Stimulated activated naive CD8-positive, alpha-beta T cell treated with anti-CD3 and anti-CD28 coated beads, Interleukin-15, Interleukin-2, amounts not matched to agents 100 ng/mL and 50 ng/mL, for 24 hours (primary cell): ENCODE measurements at regions not wholly inside any gene's neighbourhood (a gene's known extent, or its start where the extent isn't known, plus 50 kb on each side); places are given as distances from the start of the nearest gene placed in this dataset.

Source experiments
- H3K27ac Mint-ChIP-seq: one replicate; pipeline ENCODE4 v1.8.0; 2021; ENCODE audit warnings: mild to moderate bottlenecking, mixed read lengths
- H3K27me3 Mint-ChIP-seq: one replicate; pipeline ENCODE4 v1.8.0; 2021; ENCODE audit warnings: mixed read lengths
- H3K36me3 Mint-ChIP-seq: one replicate; pipeline ENCODE4 v1.8.0; 2021; ENCODE audit warnings: low read depth, mixed read lengths
- H3K4me1 Mint-ChIP-seq: one replicate; pipeline ENCODE4 v1.8.0; 2021; ENCODE audit warnings: low read depth, mixed read lengths
- H3K4me3 Mint-ChIP-seq: one replicate; pipeline ENCODE4 v1.8.0; 2021; ENCODE audit warnings: mild to moderate bottlenecking, mixed read lengths
- H3K9me3 Mint-ChIP-seq: one replicate; pipeline ENCODE4 v1.8.0; 2021; ENCODE audit warnings: mixed read lengths

DNA sequence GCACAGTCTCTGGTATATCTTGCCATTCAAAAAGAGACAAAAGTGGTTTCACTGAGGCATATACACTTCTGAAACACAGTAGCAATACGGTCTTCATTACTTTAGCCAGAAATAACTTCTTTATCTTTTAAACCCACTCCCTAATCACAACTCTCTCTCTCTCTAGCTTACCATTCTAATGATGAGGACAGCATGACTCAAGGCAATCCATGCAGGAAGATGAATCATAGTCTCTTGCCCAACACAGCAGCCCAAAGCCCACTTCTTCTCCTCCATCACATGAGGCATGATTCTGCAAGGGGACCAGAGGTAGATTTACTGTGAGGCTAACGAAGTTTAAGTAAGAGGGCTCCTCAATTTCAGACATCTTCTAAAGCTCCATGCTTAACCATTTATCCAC is 285.0 kb upstream of the NR5A2 start:
- no peak overlapping the region for H3K27ac Mint-ChIP-seq
- H3K36me3 Mint-ChIP-seq, result no peaks in the 10 kb centered on the region
- H3K4me3 Mint-ChIP-seq, result no peak overlapping the region
- no peaks in the 10 kb centered on the region for H3K4me1 Mint-ChIP-seq
- H3K27me3 Mint-ChIP-seq, result peaks cover 25% of the 10 kb centered on the region
- no peaks in the 10 kb centered on the region for H3K9me3 Mint-ChIP-seq

DNA sequence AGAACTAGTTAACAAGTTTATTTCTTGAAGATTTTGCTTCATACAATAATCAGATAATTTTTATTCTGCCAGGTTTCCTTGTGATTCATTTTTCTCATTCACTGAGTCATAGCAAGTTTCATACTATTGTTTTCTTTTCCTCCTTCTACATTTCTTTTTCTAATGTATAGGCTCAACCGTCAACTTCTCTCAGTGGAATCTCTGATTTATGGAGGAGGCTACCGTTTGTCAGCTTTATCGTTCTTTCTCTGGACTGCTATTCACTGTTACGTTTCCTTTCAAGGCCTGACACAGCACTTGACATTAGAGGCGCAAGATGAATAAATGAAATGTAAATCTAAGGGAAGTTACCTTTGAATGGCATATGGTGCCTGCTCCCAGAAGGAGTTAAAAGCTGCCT is 284.3 kb upstream of the NR5A2 start:
- no peak overlapping the region for H3K27ac Mint-ChIP-seq
- no peak overlapping the region for H3K4me3 Mint-ChIP-seq
- peaks cover 27% of the 10 kb centered on the region for H3K27me3 Mint-ChIP-seq
- H3K36me3 Mint-ChIP-seq, result no peaks in the 10 kb centered on the region
- H3K4me1 Mint-ChIP-seq, result no peaks in the 10 kb centered on the region
- H3K9me3 Mint-ChIP-seq, result no peaks in the 10 kb centered on the region

DNA sequence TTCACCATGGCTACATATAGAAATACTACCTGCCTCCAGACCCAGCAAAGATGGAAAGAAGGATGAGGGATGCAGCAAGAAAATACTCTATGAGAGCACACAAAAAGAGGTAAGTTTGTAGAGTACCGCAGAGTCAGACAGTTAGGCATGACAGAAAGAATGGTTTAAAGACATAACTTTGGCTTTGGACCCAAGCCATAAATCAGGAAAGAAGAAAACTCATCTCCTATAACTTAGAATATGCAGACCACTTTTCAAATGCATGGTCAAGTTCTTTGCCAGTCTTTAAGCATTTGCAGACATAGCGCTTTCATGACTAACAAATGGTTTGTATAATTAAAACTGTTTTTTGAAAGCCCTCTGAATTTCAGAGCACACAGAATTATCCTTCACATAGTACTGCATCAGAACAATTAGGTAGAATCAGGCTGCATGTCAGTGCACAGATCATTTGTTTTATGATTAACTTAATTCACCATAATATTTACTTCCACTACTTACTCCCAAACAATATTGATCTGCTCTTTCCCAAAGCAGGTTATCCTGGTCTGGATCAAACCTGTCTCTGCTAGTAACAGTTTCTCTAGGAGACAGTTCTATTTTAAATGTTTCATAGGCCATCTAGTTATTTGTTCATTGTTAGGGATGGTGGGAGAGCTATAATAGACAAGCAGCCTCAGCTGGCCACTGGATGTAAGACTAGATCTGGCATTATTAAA is 280.7 kb upstream of the NR5A2 start:
- Mint-ChIP-seq H3K27me3 (peaks cover 28% of the 10 kb centered on the region), H3K27ac (no peak overlapping the region), H3K9me3 (no peaks in the 10 kb centered on the region), H3K4me1 (no peaks in the 10 kb centered on the region), H3K4me3 (no peak overlapping the region), H3K36me3 (no peaks in the 10 kb centered on the region)

- H3K4me3 Mint-ChIP-seq, result no peak overlapping the region
- no peaks in the 10 kb centered on the region for H3K36me3 Mint-ChIP-seq
- H3K27ac Mint-ChIP-seq, result no peak overlapping the region
- H3K4me1 Mint-ChIP-seq, result no peaks in the 10 kb centered on the region
- H3K27me3 Mint-ChIP-seq, result peaks cover 32% of the 10 kb centered on the region
- no peaks in the 10 kb centered on the region for H3K9me3 Mint-ChIP-seq
Measured at GRCh38 chr1:199747984-199748383, 279.5 kb upstream of the NR5A2 start.

DNA sequence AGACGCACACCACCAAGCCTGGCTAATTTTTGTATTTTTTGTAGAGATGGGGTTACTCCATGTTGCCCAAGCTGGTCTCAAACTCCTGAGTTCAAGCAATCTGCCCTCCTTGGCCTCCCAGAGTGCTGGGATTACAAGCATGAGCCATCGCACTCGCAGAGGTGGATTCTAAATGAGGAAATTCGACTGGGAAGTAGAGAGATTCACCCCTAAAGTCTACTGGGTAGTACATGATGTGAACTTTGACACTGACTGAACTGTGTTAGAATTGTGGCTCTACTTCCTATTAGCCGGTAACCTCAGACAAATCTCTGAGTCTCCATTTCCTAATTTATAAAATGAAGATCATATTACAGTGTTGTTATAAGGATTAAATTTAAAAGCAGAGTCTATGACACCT is 276.0 kb upstream of the NR5A2 start:
- Mint-ChIP-seq H3K4me3 (no peak overlapping the region), H3K27ac (no peak overlapping the region), H3K27me3 (peaks cover 34% of the 10 kb centered on the region), H3K36me3 (no peaks in the 10 kb centered on the region), H3K9me3 (no peaks in the 10 kb centered on the region), H3K4me1 (no peaks in the 10 kb centered on the region)

DNA sequence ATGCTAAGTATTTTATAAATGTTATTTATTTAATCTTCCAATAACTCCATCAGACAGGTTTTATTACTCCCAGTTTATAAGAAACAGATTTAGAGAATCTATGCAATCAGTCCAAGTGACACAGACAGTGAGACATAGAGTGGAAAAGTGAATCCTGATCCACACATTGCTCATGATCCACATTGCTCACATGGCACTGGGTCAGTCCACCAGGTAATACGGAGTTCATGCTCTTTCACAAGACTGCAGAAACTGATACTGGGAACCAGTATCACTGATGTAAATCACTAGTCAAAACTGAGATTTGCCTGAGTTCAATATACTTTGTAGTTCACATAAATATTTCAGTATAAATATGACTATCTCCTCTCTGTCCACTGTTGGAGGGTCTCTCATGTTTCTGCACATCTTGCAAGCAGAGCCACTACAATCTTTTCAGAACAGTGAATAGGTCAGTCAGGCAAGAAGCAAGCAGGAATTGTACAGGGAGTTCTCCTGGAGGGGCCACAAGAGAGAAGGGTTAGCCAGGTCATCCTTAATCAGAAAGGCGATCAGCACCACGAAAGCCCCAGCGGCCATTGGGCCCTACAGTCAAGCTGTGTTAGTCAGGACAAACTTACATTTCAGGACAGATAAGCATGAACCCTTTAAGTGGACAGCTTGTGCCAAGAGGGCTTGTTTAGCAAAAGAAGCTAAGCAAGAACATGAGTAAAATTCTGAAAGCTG is 275.4 kb upstream of the NR5A2 start:
- Mint-ChIP-seq H3K27ac (no peak overlapping the region), H3K4me3 (no peak overlapping the region), H3K4me1 (no peaks in the 10 kb centered on the region), H3K36me3 (no peaks in the 10 kb centered on the region), H3K9me3 (no peaks in the 10 kb centered on the region), H3K27me3 (peaks cover 33% of the 10 kb centered on the region)

- Mint-ChIP-seq H3K4me1 (no peaks in the 10 kb centered on the region), H3K4me3 (no peak overlapping the region), H3K36me3 (no peaks in the 10 kb centered on the region), H3K27me3 (peaks cover 37% of the 10 kb centered on the region), H3K9me3 (no peaks in the 10 kb centered on the region), H3K27ac (no peak overlapping the region)
Measured at GRCh38 chr1:199752688-199753027, 274.9 kb upstream of the NR5A2 start.

DNA sequence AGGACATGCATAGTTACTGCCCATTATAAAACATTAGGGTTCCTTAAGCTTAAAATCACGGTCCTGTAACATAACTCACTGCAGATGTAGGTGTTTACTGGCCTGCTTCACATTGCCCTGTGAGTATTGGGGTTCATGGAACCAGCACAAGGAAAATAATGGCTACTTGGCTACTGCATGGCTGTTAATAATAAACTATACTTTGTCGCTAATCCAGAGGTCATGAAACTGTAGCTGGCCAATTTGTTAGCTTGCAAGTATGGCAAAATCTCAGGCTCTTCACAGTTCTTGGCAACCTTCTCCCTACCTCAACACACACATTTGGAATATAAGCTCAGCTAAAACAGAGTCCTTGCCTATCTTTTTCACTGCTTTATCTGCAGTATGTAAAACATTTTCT is 274.0 kb upstream of the NR5A2 start:
- Mint-ChIP-seq H3K27me3 (peaks cover 38% of the 10 kb centered on the region), H3K9me3 (no peaks in the 10 kb centered on the region), H3K36me3 (no peaks in the 10 kb centered on the region), H3K27ac (no peak overlapping the region), H3K4me3 (no peak overlapping the region), H3K4me1 (no peaks in the 10 kb centered on the region)

GRCh38 chr1:199756066-199756465 is 271.4 kb upstream of the NR5A2 start:
- Mint-ChIP-seq H3K36me3 (no peaks in the 10 kb centered on the region), H3K27ac (no peak overlapping the region), H3K4me3 (no peak overlapping the region), H3K4me1 (no peaks in the 10 kb centered on the region), H3K27me3 (peaks cover 42% of the 10 kb centered on the region), H3K9me3 (no peaks in the 10 kb centered on the region)

GRCh38 chr1:199758626-199759255 is 268.8 kb upstream of the NR5A2 start:
- H3K27ac Mint-ChIP-seq, result no peak overlapping the region
- no peaks in the 10 kb centered on the region for H3K4me1 Mint-ChIP-seq
- H3K36me3 Mint-ChIP-seq, result no peaks in the 10 kb centered on the region
- peaks cover 50% of the 10 kb centered on the region for H3K27me3 Mint-ChIP-seq
- no peak overlapping the region for H3K4me3 Mint-ChIP-seq
- H3K9me3 Mint-ChIP-seq, result no peaks in the 10 kb centered on the region

DNA sequence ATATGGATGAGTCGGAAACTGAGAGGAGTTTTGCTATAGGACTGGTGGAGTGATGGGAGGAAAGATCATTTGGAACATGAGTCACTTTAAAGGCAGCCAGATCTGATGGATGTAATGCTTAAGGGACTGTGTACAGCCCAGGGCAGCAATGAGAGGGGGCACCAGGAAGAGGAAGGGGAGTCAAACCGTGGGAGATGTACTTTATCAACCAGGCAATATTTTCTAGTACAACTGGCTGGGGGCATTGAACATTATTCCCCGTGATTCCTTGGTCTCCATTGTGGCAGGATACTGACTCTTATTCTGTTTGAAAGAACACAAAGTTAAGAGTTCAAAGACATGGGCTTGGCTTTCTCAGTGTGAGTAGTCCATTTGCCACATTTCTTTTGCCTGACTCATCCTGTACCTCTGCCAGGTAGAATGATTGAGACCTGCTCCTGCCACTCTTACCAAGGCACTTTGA is 268.2 kb upstream of the NR5A2 start:
- Mint-ChIP-seq H3K4me3 (no peak overlapping the region), H3K27me3 (peaks cover 46% of the 10 kb centered on the region), H3K9me3 (no peaks in the 10 kb centered on the region), H3K27ac (no peak overlapping the region), H3K36me3 (no peaks in the 10 kb centered on the region), H3K4me1 (no peaks in the 10 kb centered on the region)

GRCh38 chr1:199762572-199762971 is 264.9 kb upstream of the NR5A2 start:
- H3K9me3 Mint-ChIP-seq, result peaks cover 16% of the 10 kb centered on the region
- no peaks in the 10 kb centered on the region for H3K4me1 Mint-ChIP-seq
- H3K27ac Mint-ChIP-seq, result no peak overlapping the region
- no peaks in the 10 kb centered on the region for H3K36me3 Mint-ChIP-seq
- H3K4me3 Mint-ChIP-seq, result no peak overlapping the region
- peaks cover 38% of the 10 kb centered on the region for H3K27me3 Mint-ChIP-seq

- Mint-ChIP-seq H3K9me3 (peaks cover 23% of the 10 kb centered on the region), H3K4me3 (no peak overlapping the region), H3K27me3 (peaks cover 33% of the 10 kb centered on the region), H3K4me1 (no peaks in the 10 kb centered on the region), H3K27ac (no peak overlapping the region), H3K36me3 (no peaks in the 10 kb centered on the region)
Measured at GRCh38 chr1:199766218-199766792, 261.2 kb upstream of the NR5A2 start.

DNA sequence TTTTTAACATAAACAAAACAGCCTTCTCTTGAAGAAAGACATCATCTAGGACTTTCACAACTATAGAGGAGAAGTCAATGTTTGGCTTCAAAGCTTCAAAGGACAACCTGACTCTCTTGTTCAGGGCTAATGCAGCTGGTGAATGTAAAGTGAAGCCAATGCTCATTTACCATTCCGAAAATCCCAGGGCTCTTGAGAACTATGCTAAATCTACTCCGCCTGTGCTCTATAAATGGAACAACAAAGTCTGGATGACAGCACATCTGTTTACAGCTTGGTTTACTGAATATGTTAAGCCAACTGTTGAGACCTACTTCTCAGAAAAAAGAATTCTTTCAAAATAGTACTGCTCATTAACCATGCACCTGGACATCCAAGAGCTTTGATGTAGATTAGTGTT is 259.8 kb upstream of the NR5A2 start:
- Mint-ChIP-seq H3K27ac (no peak overlapping the region), H3K9me3 (peaks cover 23% of the 10 kb centered on the region), H3K4me3 (no peak overlapping the region), H3K36me3 (no peaks in the 10 kb centered on the region), H3K4me1 (no peaks in the 10 kb centered on the region), H3K27me3 (peaks cover 26% of the 10 kb centered on the region)

- H3K4me3 Mint-ChIP-seq, result no peak overlapping the region
- H3K4me1 Mint-ChIP-seq, result no peaks in the 10 kb centered on the region
- H3K9me3 Mint-ChIP-seq, result no peaks in the 10 kb centered on the region
- H3K36me3 Mint-ChIP-seq, result no peaks in the 10 kb centered on the region
- peaks cover 17% of the 10 kb centered on the region for H3K27me3 Mint-ChIP-seq
- H3K27ac Mint-ChIP-seq, result no peak overlapping the region
Measured at GRCh38 chr1:199774433-199775089, 252.9 kb upstream of the NR5A2 start.
